A673 (cell line): ENCODE measurements at regions not wholly inside any gene's neighbourhood (a gene's known extent, or its start where the extent isn't known, plus 50 kb on each side); places are given as distances from the start of the nearest gene placed in this dataset.

Source experiments
- BruUV-seq: library from RNA; stranded (reverse); fragments of 400-500 nt; replicated peaks from 2 replicates; lab custom pipeline; 2021; lab: Mats Ljungman, UMichigan
- CTCF ChIA-PET: fragments of 300-600 bp; sonication (Branson Sonifier 250); formaldehyde crosslinking; loops from one replicate; lab custom pipeline; 2022; ENCODE audit warnings: antibody characterized with exemption; lab: Charles Lee
- POLR2A ChIA-PET: fragments of 300-600 bp; sonication (Branson Sonifier 250); formaldehyde crosslinking; loops from one replicate; lab custom pipeline; 2022; ENCODE audit warnings: antibody characterized with exemption; ENCODE audit not compliant: low non-redundant PET; lab: Charles Lee
- DNase-seq: peaks from one replicate; pipeline ENCODE4 v3.0.0-alpha.2; 2015; ENCODE audit warnings: low spot score
- H3K27ac ChIP-seq: fragments of 200-600 bp; sonication (generic); 2 replicates; pipeline ENCODE4 v1.5.1; 2016; ENCODE audit warnings: mixed run types, low read depth, mild to moderate bottlenecking, mixed read lengths, antibody characterized with exemption, low read length; ENCODE audit not compliant: poor library complexity, severe bottlenecking
- H3K27me3 ChIP-seq: fragments of 200-600 bp; sonication (generic); replicated peaks from 2 replicates; pipeline ENCODE4 v1.6.1; 2017; ENCODE audit warnings: mixed run types, low read depth, mild to moderate bottlenecking, mixed read lengths, antibody characterized with exemption, low read length; ENCODE audit not compliant: insufficient read depth, poor library complexity
- H3K36me3 ChIP-seq: fragments of 200-600 bp; sonication (generic); 2 replicates; pipeline ENCODE4 v1.6.1; 2016; ENCODE audit warnings: mixed run types, mild to moderate bottlenecking, mixed read lengths, antibody characterized with exemption, low read length; ENCODE audit not compliant: insufficient read depth, poor library complexity, severe bottlenecking
- H3K4me1 ChIP-seq: fragments of 200-600 bp; sonication (generic); 2 replicates; pipeline ENCODE4 v1.6.1; 2017; ENCODE audit warnings: mixed run types, mild to moderate bottlenecking, mixed read lengths, antibody characterized with exemption, low read length; ENCODE audit not compliant: insufficient read depth, poor library complexity, severe bottlenecking
- H3K4me3 ChIP-seq: fragments of 200-600 bp; sonication (generic); 2 replicates; pipeline ENCODE4 v1.5.1; 2016; ENCODE audit warnings: low read depth, mixed run types, mild to moderate bottlenecking, mixed read lengths, low read length; ENCODE audit not compliant: poor library complexity, severe bottlenecking
- H3K9me3 ChIP-seq: fragments of 200-600 bp; sonication (generic); 2 replicates; pipeline ENCODE4 v1.6.1; 2016; ENCODE audit warnings: mixed run types, low read depth, mild to moderate bottlenecking, mixed read lengths, antibody characterized with exemption, low read length; ENCODE audit not compliant: poor library complexity, severe bottlenecking
- CTCF ChIP-seq: fragments of 300-800, 200-600 bp; sonication (generic); conservative IDR thresholded peaks from 2 replicates; pipeline ENCODE4 v1.5.1; 2017; ENCODE audit warnings: low read depth, mild to moderate bottlenecking, antibody characterized with exemption, low read length, moderate library complexity, mixed read lengths
- EZH2 ChIP-seq: fragments of 200-600 bp; sonication (generic); IDR thresholded peaks from 2 replicates; pipeline ENCODE4 v1.6.1; 2017; ENCODE audit warnings: borderline replicate concordance, low read depth, mild to moderate bottlenecking, mixed read lengths, antibody characterized with exemption, low read length; ENCODE audit not compliant: poor library complexity, severe bottlenecking
- intact Hi-C: fragments of 100-400 bp; cut with micrococcal nuclease; formaldehyde crosslinking; loops from one replicate; pipeline ENCODE4 v1.10.0; 2022; ENCODE audit not compliant: unreplicated experiment

- no peak overlapping the region for H3K4me3 ChIP-seq
- TF ChIP-seq CTCF (no peak), EZH2 (no peak)
- CTCF ChIA-PET: interaction anchor here (0.7 kb wide), 1 partner anchor 1986 kb away, joined by 3 read pairs; no protein-coding TSS in a partner anchor
- H3K9me3 ChIP-seq: no peaks in the 10 kb centered on the region
- no TSS peak for BruUV-seq
- intact Hi-C loops: no loop called here
- H3K27me3 ChIP-seq: no peaks in the 10 kb centered on the region
- POLR2A ChIA-PET: no interaction called here
- no peaks in the 10 kb centered on the region for H3K36me3 ChIP-seq
- no peak for DNase-seq
- H3K4me1 ChIP-seq: no peaks in the 10 kb centered on the region
- no peak overlapping the region for H3K27ac ChIP-seq
These were observed 715.7 kb upstream of the SORCS1 start for GRCh38 chr10:107880185-107880584.

- no peak for TF ChIP-seq EZH2
- no peak for TF ChIP-seq CTCF
These were observed 708.5 kb upstream of the SORCS1 start for GRCh38 chr10:107873007-107873406.

GRCh38 chr10:107865691-107866090, 701.2 kb upstream of the SORCS1 start:
- Histone ChIP-seq H3K4me3 (no peak overlapping the region), H3K27ac (no peak overlapping the region), H3K27me3 (no peaks in the 10 kb centered on the region), H3K36me3 (no peaks in the 10 kb centered on the region), H3K4me1 (no peaks in the 10 kb centered on the region), H3K9me3 (no peaks in the 10 kb centered on the region)
- POLR2A ChIA-PET: no interaction called here
- CTCF ChIA-PET: no interaction called here
- intact Hi-C loops: no loop called here
- DNase-seq: peak; percentile 26
- TF ChIP-seq CTCF (peak; percentile 52), EZH2 (no peak)
- no TSS peak for BruUV-seq

More at GRCh38 chr10:107873007-107873406, 708.5 kb upstream of the SORCS1 start:
- Histone ChIP-seq H3K9me3 (no peaks in the 10 kb centered on the region), H3K27ac (no peak overlapping the region), H3K27me3 (no peaks in the 10 kb centered on the region), H3K36me3 (no peaks in the 10 kb centered on the region), H3K4me1 (no peaks in the 10 kb centered on the region), H3K4me3 (no peak overlapping the region)
- intact Hi-C loops: no loop called here
- BruUV-seq: no TSS peak
- CTCF ChIA-PET: no interaction called here
- DNase-seq: no peak
- POLR2A ChIA-PET: no interaction called here
